Smooth muscle cell (in vitro differentiated cells): ENCODE measurements at regions not wholly inside any gene's neighbourhood (a gene's known extent, or its start where the extent isn't known, plus 50 kb on each side); places are given as distances from the start of the nearest gene placed in this dataset.

Experiments
- DNase-seq: peaks from one replicate; lab custom pipeline; 2025; ENCODE audit not compliant: unreplicated experiment; lab: John Stamatoyannopoulos, UW
- H2AFZ ChIP-seq: fragments of 200-600 bp; sonication (generic); 2 replicates; pipeline ENCODE4 v1.6.0; 2016; ENCODE audit warnings: antibody characterized with exemption, low read depth, mild to moderate bottlenecking
- H3F3A ChIP-seq: fragments of 200-600 bp; sonication (generic); 2 replicates; pipeline ENCODE4 v1.6.0; 2017; ENCODE audit warnings: antibody characterized with exemption, low read depth
- H3K27ac ChIP-seq: fragments of 200-600 bp; sonication (generic); 2 replicates; pipeline ENCODE4 v1.5.1; 2016; ENCODE audit warnings: low read depth, mild to moderate bottlenecking
- H3K27me3 ChIP-seq: fragments of 200-600 bp; sonication (generic); 2 replicates; pipeline ENCODE4 v1.6.1; 2016; ENCODE audit warnings: low read depth, mild to moderate bottlenecking
- H3K36me3 ChIP-seq: fragments of 200-600 bp; sonication (generic); 2 replicates; pipeline ENCODE4 v1.5.1; 2016; ENCODE audit warnings: low read depth
- H3K4me1 ChIP-seq: fragments of 200-600 bp; sonication (generic); 2 replicates; pipeline ENCODE4 v1.5.1; 2016; ENCODE audit warnings: low read depth
- H3K4me2 ChIP-seq: fragments of 200-600 bp; sonication (generic); 2 replicates; pipeline ENCODE4 v1.6.0; 2016; ENCODE audit warnings: mild to moderate bottlenecking
- H3K4me3 ChIP-seq: fragments of 200-600 bp; sonication (generic); 2 replicates; pipeline ENCODE4 v1.5.1; 2016; ENCODE audit warnings: mild to moderate bottlenecking
- H3K79me2 ChIP-seq: fragments of 200-600 bp; sonication (generic); 2 replicates; pipeline ENCODE4 v1.6.0; 2016; ENCODE audit warnings: low read depth, mild to moderate bottlenecking
- H3K9ac ChIP-seq: fragments of 200-600 bp; sonication (generic); 2 replicates; pipeline ENCODE4 v1.6.0; 2016; ENCODE audit warnings: low read depth
- H3K9me3 ChIP-seq: fragments of 200-600 bp; sonication (generic); replicated peaks from 2 replicates; pipeline ENCODE4 v1.5.1; 2016; ENCODE audit warnings: low read depth
- H4K20me1 ChIP-seq: fragments of 200-600 bp; sonication (generic); 2 replicates; pipeline ENCODE4 v1.6.0; 2016; ENCODE audit warnings: low read depth
- WGBS: methylation state at CpG from one replicate; pipeline ENCODE4 v1.1.7; 2016; ENCODE audit warnings: low lambda C conversion rate; 5-methylcytosine and 5-hydroxymethylcytosine counted together
- TF ChIP-seq, protein P1 (sequence below): fragments of 200-600 bp; sonication (generic); IDR thresholded peaks from 2 replicates; pipeline ENCODE4 v1.5.1; 2017; ENCODE audit warnings: borderline replicate concordance, mild to moderate bottlenecking, antibody characterized with exemption; ENCODE audit not compliant: insufficient read depth, poor library complexity, severe bottlenecking

DNA sequence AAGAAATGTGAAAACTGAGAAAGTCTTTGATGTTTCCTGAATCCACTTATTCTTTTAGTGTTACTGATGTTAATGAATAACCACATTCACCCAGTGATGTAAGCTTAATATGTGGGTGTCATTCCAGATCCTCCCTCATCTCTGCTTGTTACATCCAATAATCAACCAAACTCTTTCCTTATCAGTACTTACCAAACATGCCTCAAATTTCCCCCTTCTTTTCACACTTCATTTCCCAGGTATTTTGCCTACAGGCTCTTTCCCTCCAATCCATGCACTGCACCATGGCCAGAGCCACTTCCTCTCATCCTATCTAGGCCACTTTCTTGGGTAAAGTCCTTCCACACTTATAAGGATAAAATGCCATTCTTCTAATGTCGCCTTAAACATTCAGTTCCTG, 451.5 kb downstream of the NPIPA7 start:
- Histone ChIP-seq H4K20me1 (no peaks in the 10 kb centered on the region), H3K27ac (no peak overlapping the region), H3K9ac (no peak overlapping the region), H3K9me3 (no peaks in the 10 kb centered on the region), H3K27me3 (no peaks in the 10 kb centered on the region), H3K4me3 (no peak overlapping the region), H3F3A (no peaks in the 10 kb centered on the region), H3K4me1 (no peaks in the 10 kb centered on the region), H3K4me2 (no peak overlapping the region), H3K36me3 (no peaks in the 10 kb centered on the region), H3K79me2 (no peaks in the 10 kb centered on the region), H2AFZ (no peak overlapping the region)
- DNase-seq = no peak
- WGBS = 68% methylated on average over 1 of the region's 1 CpG
- TF ChIP-seq, protein P1, sequence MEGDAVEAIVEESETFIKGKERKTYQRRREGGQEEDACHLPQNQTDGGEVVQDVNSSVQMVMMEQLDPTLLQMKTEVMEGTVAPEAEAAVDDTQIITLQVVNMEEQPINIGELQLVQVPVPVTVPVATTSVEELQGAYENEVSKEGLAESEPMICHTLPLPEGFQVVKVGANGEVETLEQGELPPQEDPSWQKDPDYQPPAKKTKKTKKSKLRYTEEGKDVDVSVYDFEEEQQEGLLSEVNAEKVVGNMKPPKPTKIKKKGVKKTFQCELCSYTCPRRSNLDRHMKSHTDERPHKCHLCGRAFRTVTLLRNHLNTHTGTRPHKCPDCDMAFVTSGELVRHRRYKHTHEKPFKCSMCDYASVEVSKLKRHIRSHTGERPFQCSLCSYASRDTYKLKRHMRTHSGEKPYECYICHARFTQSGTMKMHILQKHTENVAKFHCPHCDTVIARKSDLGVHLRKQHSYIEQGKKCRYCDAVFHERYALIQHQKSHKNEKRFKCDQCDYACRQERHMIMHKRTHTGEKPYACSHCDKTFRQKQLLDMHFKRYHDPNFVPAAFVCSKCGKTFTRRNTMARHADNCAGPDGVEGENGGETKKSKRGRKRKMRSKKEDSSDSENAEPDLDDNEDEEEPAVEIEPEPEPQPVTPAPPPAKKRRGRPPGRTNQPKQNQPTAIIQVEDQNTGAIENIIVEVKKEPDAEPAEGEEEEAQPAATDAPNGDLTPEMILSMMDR = no peak

GRCh38 chr16:16830973-16831372, 452.0 kb downstream of the NPIPA7 start:
- H3K4me3 ChIP-seq = no peak overlapping the region
- TF ChIP-seq, protein P1 = no peak
- no peaks in the 10 kb centered on the region for H3K27me3 ChIP-seq
- no peak overlapping the region for H3K27ac ChIP-seq
- no peaks in the 10 kb centered on the region for H3K36me3 ChIP-seq
- no peak for DNase-seq
- no peak overlapping the region for H3K9ac ChIP-seq
- no peak overlapping the region for H2AFZ ChIP-seq
- no peaks in the 10 kb centered on the region for H3F3A ChIP-seq
- H3K79me2 ChIP-seq = no peaks in the 10 kb centered on the region
- H3K9me3 ChIP-seq = no peaks in the 10 kb centered on the region
- no peak overlapping the region for H3K4me2 ChIP-seq
- no peaks in the 10 kb centered on the region for H4K20me1 ChIP-seq
- H3K4me1 ChIP-seq = no peaks in the 10 kb centered on the region
- WGBS = 32% methylated on average over 2 of the region's 2 CpGs

- Histone ChIP-seq H3K4me3 (no peak overlapping the region), H3K27ac (no peak overlapping the region), H2AFZ (no peak overlapping the region), H3K4me1 (no peaks in the 10 kb centered on the region), H3K9ac (no peak overlapping the region), H3K9me3 (no peaks in the 10 kb centered on the region), H4K20me1 (no peaks in the 10 kb centered on the region), H3K27me3 (no peaks in the 10 kb centered on the region), H3K4me2 (no peak overlapping the region), H3K36me3 (no peaks in the 10 kb centered on the region), H3F3A (no peaks in the 10 kb centered on the region), H3K79me2 (no peaks in the 10 kb centered on the region)
- TF ChIP-seq, protein P1 = no peak
- 86% methylated on average over 3 of the region's 3 CpGs for WGBS
- DNase-seq = no peak
Observed at GRCh38 chr16:16833165-16833564, 454.2 kb downstream of the NPIPA7 start.

DNA sequence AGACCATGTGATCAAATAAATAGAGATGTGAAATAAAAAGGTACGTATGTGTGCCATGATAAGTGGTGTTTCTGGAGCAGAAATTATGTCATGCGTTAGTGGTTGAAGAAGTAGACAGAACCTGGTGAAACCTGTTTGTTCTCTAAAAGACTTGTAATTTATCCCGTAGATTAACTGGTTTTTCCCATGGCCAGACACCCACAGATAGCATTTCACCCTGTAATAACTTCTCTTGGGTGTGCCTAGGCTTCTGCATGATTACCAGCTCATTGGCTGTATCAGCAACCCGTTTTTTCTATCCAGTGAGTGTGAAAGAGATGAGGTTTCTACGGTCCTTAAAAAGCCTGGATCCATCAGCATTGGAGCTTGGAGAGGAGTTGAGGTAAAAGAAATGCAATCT, 471.3 kb downstream of the NPIPA7 start:
- H3K27me3 ChIP-seq = no peaks in the 10 kb centered on the region
- no peaks in the 10 kb centered on the region for H3K79me2 ChIP-seq
- H3K4me2 ChIP-seq = no peak overlapping the region
- no peak overlapping the region for H3K4me3 ChIP-seq
- no peaks in the 10 kb centered on the region for H3K36me3 ChIP-seq
- no peak overlapping the region for H3K9ac ChIP-seq
- H3F3A ChIP-seq = no peaks in the 10 kb centered on the region
- no peak for DNase-seq
- TF ChIP-seq, protein P1 = no peak
- H4K20me1 ChIP-seq = no peaks in the 10 kb centered on the region
- H3K27ac ChIP-seq = no peak overlapping the region
- H3K9me3 ChIP-seq = no peaks in the 10 kb centered on the region
- 75% methylated on average over 5 of the region's 5 CpGs for WGBS
- no peaks in the 10 kb centered on the region for H3K4me1 ChIP-seq
- H2AFZ ChIP-seq = no peak overlapping the region
